ENCODE measurements at regions not wholly inside any gene's neighbourhood (a gene's known extent, or its start where the extent isn't known, plus 50 kb on each side); places are given as distances from the start of the nearest gene placed in this dataset.

GRCh38 chr20:12225898-12226297 lies 308.2 kb downstream of the BTBD3 start:
- no peak for DNase-seq
- intact Hi-C loops (cut with DNase I), result no loop called here
- TF ChIP-seq CTCF (IDR thresholded peaks at IDR 0.05) (no peak), POLR2A (IDR thresholded peaks at IDR 0.05) (no peak)
- WGBS, 2 donors, result 94 to 100% methylated on average over 1 of the region's 1 CpG
- H3K4me3 ChIP-seq (replicated peaks in 1 of 3), result no peak overlapping the region
- no peaks in the 10 kb centered on the region for H3K27me3 ChIP-seq
- no peaks in the 10 kb centered on the region for H3K36me3 ChIP-seq
- no peak overlapping the region for H3K27ac ChIP-seq
- H3K9me3 ChIP-seq, result no peaks in the 10 kb centered on the region
- H3K4me1 ChIP-seq, result no peaks in the 10 kb centered on the region

GRCh38 chr20:12229891-12230290 lies 312.2 kb downstream of the BTBD3 start:
- no peaks in the 10 kb centered on the region for H3K9me3 ChIP-seq
- no peak for TF ChIP-seq CTCF (IDR thresholded peaks at IDR 0.05)
- no peak for TF ChIP-seq POLR2A (IDR thresholded peaks at IDR 0.05)
- no peak for DNase-seq
- H3K27ac ChIP-seq, result no peak overlapping the region
- H3K4me1 ChIP-seq, result no peaks in the 10 kb centered on the region
- intact Hi-C loops (cut with DNase I), result no loop called here
- no peaks in the 10 kb centered on the region for H3K27me3 ChIP-seq
- H3K4me3 ChIP-seq (replicated peaks in 1 of 3), result no peak overlapping the region
- H3K36me3 ChIP-seq, result no peaks in the 10 kb centered on the region

- H3K27me3 ChIP-seq, result no peaks in the 10 kb centered on the region
- no peaks in the 10 kb centered on the region for H3K4me1 ChIP-seq
- WGBS, 2 donors, result 79 to 84% methylated on average over 6 of the region's 6 CpGs
- H3K9me3 ChIP-seq, result no peaks in the 10 kb centered on the region
- H3K36me3 ChIP-seq, result no peaks in the 10 kb centered on the region
- intact Hi-C loops (cut with DNase I), result no loop called here
- DNase-seq, result no peak
- TF ChIP-seq CTCF (IDR thresholded peaks at IDR 0.05), result no peak
- TF ChIP-seq POLR2A (IDR thresholded peaks at IDR 0.05), result no peak
- H3K27ac ChIP-seq, result no peak overlapping the region
- H3K4me3 ChIP-seq (replicated peaks in 1 of 3), result no peak overlapping the region
These were observed 320.1 kb downstream of the BTBD3 start for GRCh38 chr20:12237772-12238171.

GRCh38 chr20:12241065-12241464 lies 323.4 kb downstream of the BTBD3 start:
- Histone ChIP-seq H3K4me1 (no peaks in the 10 kb centered on the region), H3K36me3 (no peaks in the 10 kb centered on the region), H3K27me3 (no peaks in the 10 kb centered on the region), H3K9me3 (no peaks in the 10 kb centered on the region), H3K4me3 (replicated peaks in 1 of 3) (no peak overlapping the region), H3K27ac (no peak overlapping the region)
- DNase-seq, result no peak
- intact Hi-C loops (cut with DNase I), result no loop called here
- 59 to 70% methylated on average over 3 of the region's 3 CpGs for WGBS, 2 donors
- TF ChIP-seq CTCF (IDR thresholded peaks at IDR 0.05) (no peak), POLR2A (IDR thresholded peaks at IDR 0.05) (no peak)

GRCh38 chr20:12243327-12243726 lies 325.6 kb downstream of the BTBD3 start:
- Histone ChIP-seq H3K27ac (no peak overlapping the region), H3K9me3 (no peaks in the 10 kb centered on the region), H3K36me3 (no peaks in the 10 kb centered on the region), H3K4me1 (no peaks in the 10 kb centered on the region), H3K4me3 (replicated peaks in 1 of 3) (no peak overlapping the region), H3K27me3 (no peaks in the 10 kb centered on the region)
- no peak for DNase-seq
- 89 to 91% methylated on average over 5 of the region's 5 CpGs for WGBS, 2 donors
- intact Hi-C loops (cut with DNase I), result no loop called here
- TF ChIP-seq POLR2A (IDR thresholded peaks at IDR 0.05) (no peak), CTCF (IDR thresholded peaks at IDR 0.05) (no peak)
